GM11168 (cell line): ENCODE measurements at regions not wholly inside any gene's neighbourhood (a gene's known extent, or its start where the extent isn't known, plus 50 kb on each side); places are given as distances from the start of the nearest gene placed in this dataset.
"Not testable (repeated sequence)": the region's sequence is repeated elsewhere in the genome, so short reads cannot be mapped to it uniquely, and the experiment has no call there.

Experiments used
- in situ Hi-C: fragments of 300-500 bp; cut with MboI; formaldehyde crosslinking; loops from one replicate; pipeline ENCODE4 v1.12.0; 2022; ENCODE audit warnings: low sequenced_read_pairs; ENCODE audit not compliant: unreplicated experiment

- in situ Hi-C loops: no loop called here
These were observed 193.7 kb downstream of the TTC39B start for GRCh38 chr9:15113288-15113687.

GRCh38 chr9:15111071-15111470 lies 195.9 kb downstream of the TTC39B start:
- in situ Hi-C loops: no loop called here

- in situ Hi-C loops: loop anchor here (5.0 kb wide), 1 partner anchor 37 kb away; no protein-coding TSS in a partner anchor
These were observed 194.7 kb upstream of the FREM1 start for GRCh38 chr9:15104826-15105420.

GRCh38 chr9:15103290-15103689 lies 193.1 kb upstream of the FREM1 start:
- in situ Hi-C loops: loop anchor here (5.0 kb wide), 1 partner anchor 39 kb away; no protein-coding TSS in a partner anchor

- in situ Hi-C loops: loop anchor here (5.0 kb wide), 1 partner anchor 41 kb away; no protein-coding TSS in a partner anchor
These were observed 190.9 kb upstream of the FREM1 start for GRCh38 chr9:15101095-15101494.

- in situ Hi-C loops: loop anchor here (5.0 kb wide), 1 partner anchor 42 kb away; no protein-coding TSS in a partner anchor
These were observed 190.3 kb upstream of the FREM1 start for GRCh38 chr9:15100571-15100970.

- in situ Hi-C loops: no loop called here
These were observed 186.7 kb upstream of the FREM1 start for GRCh38 chr9:15096972-15097371.

- in situ Hi-C loops: no loop called here
These were observed 176.6 kb upstream of the FREM1 start for GRCh38 chr9:15086778-15087324.

- in situ Hi-C loops: no loop called here
These were observed 176.0 kb upstream of the FREM1 start for GRCh38 chr9:15086156-15086763.

- in situ Hi-C loops: no loop called here
These were observed 171.0 kb upstream of the FREM1 start for GRCh38 chr9:15081021-15081753.

- in situ Hi-C loops: no loop called here
These were observed 170.2 kb upstream of the FREM1 start for GRCh38 chr9:15080401-15080800.

GRCh38 chr9:15079989-15080388 lies 169.8 kb upstream of the FREM1 start:
- in situ Hi-C loops: no loop called here

GRCh38 chr9:15077946-15078729 lies 167.9 kb upstream of the FREM1 start:
- in situ Hi-C loops: no loop called here

- in situ Hi-C loops: no loop called here
These were observed 163.4 kb upstream of the FREM1 start for GRCh38 chr9:15073620-15074019.

GRCh38 chr9:15070716-15071115 lies 160.5 kb upstream of the FREM1 start:
- in situ Hi-C loops: no loop called here

GRCh38 chr9:15069106-15069505 lies 158.9 kb upstream of the FREM1 start:
- in situ Hi-C loops: no loop called here

GRCh38 chr9:15068261-15068660 lies 158.0 kb upstream of the FREM1 start:
- in situ Hi-C loops: no loop called here

GRCh38 chr9:15059003-15059402 lies 148.8 kb upstream of the FREM1 start:
- in situ Hi-C loops: no loop called here

- in situ Hi-C loops: no loop called here
These were observed 148.0 kb upstream of the FREM1 start for GRCh38 chr9:15058236-15058635.

GRCh38 chr9:15055284-15055683 lies 145.1 kb upstream of the FREM1 start:
- in situ Hi-C loops: not testable (repeated sequence)
